Mesenchymal stem cell (in vitro differentiated cells and primary cell): ENCODE measurements at regions not wholly inside any gene's neighbourhood (a gene's known extent, or its start where the extent isn't known, plus 50 kb on each side); places are given as distances from the start of the nearest gene placed in this dataset.

Experiments used
- DNase-seq: peaks from one replicate; pipeline ENCODE4 v3.0.0-alpha.2; 2013
- H2AFZ ChIP-seq: one replicate; pipeline ENCODE4 v1.6.1; 2013; ENCODE audit warnings: low read depth, mild to moderate bottlenecking, control low read depth, inconsistent platforms, low read length, moderate library complexity
- H2AK5ac ChIP-seq: 2 replicates; pipeline ENCODE4 v1.6.1; 2013; ENCODE audit warnings: low read length, moderate library complexity, mild to moderate bottlenecking, inconsistent platforms; ENCODE audit not compliant: severe bottlenecking
- H2BK120ac ChIP-seq: one replicate; pipeline ENCODE4 v1.6.1; 2013; ENCODE audit warnings: low read depth, mild to moderate bottlenecking, inconsistent platforms, low read length, moderate library complexity
- H2BK12ac ChIP-seq, 2 experiments: one replicate each; pipeline ENCODE4 v1.6.1; 2013; ENCODE audit warnings: inconsistent platforms in 2 of 2, low read length in 2 of 2, mild to moderate bottlenecking in 2 of 2, moderate library complexity in 2 of 2, control low read depth in 1 of 2
- H2BK15ac ChIP-seq: one replicate; pipeline ENCODE4 v1.6.1; 2013; ENCODE audit warnings: mild to moderate bottlenecking, low read depth, inconsistent platforms; ENCODE audit not compliant: poor library complexity, severe bottlenecking
- H2BK5ac ChIP-seq: 2 replicates; pipeline ENCODE4 v1.6.1; 2013; ENCODE audit warnings: low read depth, mild to moderate bottlenecking, low read length, control low read depth, inconsistent platforms; ENCODE audit not compliant: poor library complexity, severe bottlenecking
- H3K14ac ChIP-seq, 2 experiments: one replicate each; pipeline ENCODE4 v1.6.1; 2013; ENCODE audit warnings: inconsistent platforms in 2 of 2, low read length in 2 of 2, control low read depth in 1 of 2, mild to moderate bottlenecking in 1 of 2, moderate library complexity in 1 of 2
- H3K18ac ChIP-seq, 2 experiments: one replicate each; pipeline ENCODE4 v1.6.1; 2013; ENCODE audit warnings: inconsistent platforms in 2 of 2, low read length in 2 of 2, control low read depth in 1 of 2, low read depth in 1 of 2, mild to moderate bottlenecking in 1 of 2
- H3K23ac ChIP-seq, 2 experiments: one replicate each; pipeline ENCODE4 v1.6.1; 2013; ENCODE audit warnings: inconsistent platforms in 2 of 2, low read length in 2 of 2, mild to moderate bottlenecking in 2 of 2, moderate library complexity in 2 of 2, control low read depth in 1 of 2
- H3K27ac ChIP-seq: 2 replicates; pipeline ENCODE4 v1.5.1; 2013; ENCODE audit warnings: mild to moderate bottlenecking, moderate library complexity, low read length, control low read depth, inconsistent platforms; ENCODE audit not compliant: poor library complexity, severe bottlenecking
- H3K27me3 ChIP-seq, 2 experiments: 2 replicates each; pipeline versions ENCODE4 v1.6.1 to v1.7.0; 2013; ENCODE audit warnings: low read length in 2 of 2, mild to moderate bottlenecking in 2 of 2, moderate library complexity in 2 of 2, control low read depth in 1 of 2, inconsistent platforms in 1 of 2; ENCODE audit not compliant: control insufficient read depth in 1 of 2, insufficient read depth in 1 of 2
- H3K36me3 ChIP-seq, 2 experiments: 2 replicates each; pipeline versions ENCODE4 v1.6.1 to v1.7.0; 2013; ENCODE audit warnings: low read length in 2 of 2, control low read depth in 1 of 2, inconsistent platforms in 1 of 2, low read depth in 1 of 2, mild to moderate bottlenecking in 1 of 2; ENCODE audit not compliant: insufficient read depth in 2 of 2, control insufficient read depth in 1 of 2
- H3K4ac ChIP-seq, 2 experiments: one replicate each; pipeline ENCODE4 v1.6.1; 2013; ENCODE audit warnings: inconsistent platforms in 2 of 2, low read length in 2 of 2, mild to moderate bottlenecking in 2 of 2, moderate library complexity in 2 of 2, control low read depth in 1 of 2, low read depth in 1 of 2
- H3K4me1 ChIP-seq: 2 replicates; pipeline ENCODE4 v1.6.1; 2013; ENCODE audit warnings: low read depth, low read length, control low read depth; ENCODE audit not compliant: control insufficient read depth, insufficient read depth
- H3K4me2 ChIP-seq: 2 replicates; pipeline ENCODE4 v1.6.1; 2013; ENCODE audit warnings: low read length, mild to moderate bottlenecking, inconsistent platforms; ENCODE audit not compliant: poor library complexity, severe bottlenecking
- H3K4me3 ChIP-seq, 2 experiments: 2 replicates each; pipeline versions ENCODE4 v1.5.1 to v1.7.0; 2013; ENCODE audit warnings: low read length in 2 of 2, mild to moderate bottlenecking in 2 of 2, control low read depth in 1 of 2, low read depth in 1 of 2; ENCODE audit not compliant: insufficient read depth in 1 of 2
- H3K79me1 ChIP-seq: replicated peaks from 2 replicates; pipeline ENCODE4 v1.6.1; 2013; ENCODE audit warnings: mild to moderate bottlenecking, control low read depth, low read length, inconsistent platforms; ENCODE audit not compliant: poor library complexity, severe bottlenecking
- H3K9ac ChIP-seq: 2 replicates; pipeline ENCODE4 v1.7.0; 2013; ENCODE audit warnings: mild to moderate bottlenecking, low read length, moderate library complexity
- H3K9me3 ChIP-seq: 2 replicates; pipeline ENCODE4 v1.7.0; 2013; ENCODE audit warnings: mild to moderate bottlenecking, low read length; ENCODE audit not compliant: control insufficient read depth
- H4K8ac ChIP-seq: one replicate; pipeline ENCODE4 v1.6.1; 2013; ENCODE audit warnings: inconsistent platforms, mild to moderate bottlenecking, low read length, moderate library complexity
- H4K91ac ChIP-seq: one replicate; pipeline ENCODE4 v1.6.1; 2013; ENCODE audit warnings: mild to moderate bottlenecking, low read length, inconsistent platforms
- WGBS: methylation state at CpG from one replicate; pipeline ENCODE4 v1.1.7; 2013; ENCODE audit warnings: mixed read lengths; 5-methylcytosine and 5-hydroxymethylcytosine counted together

DNA sequence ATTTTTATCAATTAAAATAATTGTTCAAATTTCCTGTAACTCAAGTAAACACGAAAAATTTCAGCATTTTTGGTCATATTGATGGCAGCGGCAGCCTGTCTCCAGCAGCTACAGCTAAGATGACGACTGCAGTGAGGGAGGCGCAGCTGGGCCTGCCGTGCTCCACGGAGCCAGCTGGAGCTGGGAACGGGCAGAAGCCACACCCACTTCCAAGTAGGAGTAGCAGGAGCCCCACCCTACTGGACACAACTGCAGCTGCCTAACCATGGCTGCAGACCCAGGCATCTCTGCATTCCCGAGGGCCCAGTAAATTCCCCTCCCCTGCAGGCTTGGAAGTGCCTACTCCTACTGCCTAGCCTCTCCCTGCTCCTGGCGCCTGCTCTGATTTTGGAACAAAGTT is 2031.7 kb downstream of the EFNA5 start:
- H3K36me3 ChIP-seq = no peaks in the 10 kb centered on the region

DNA sequence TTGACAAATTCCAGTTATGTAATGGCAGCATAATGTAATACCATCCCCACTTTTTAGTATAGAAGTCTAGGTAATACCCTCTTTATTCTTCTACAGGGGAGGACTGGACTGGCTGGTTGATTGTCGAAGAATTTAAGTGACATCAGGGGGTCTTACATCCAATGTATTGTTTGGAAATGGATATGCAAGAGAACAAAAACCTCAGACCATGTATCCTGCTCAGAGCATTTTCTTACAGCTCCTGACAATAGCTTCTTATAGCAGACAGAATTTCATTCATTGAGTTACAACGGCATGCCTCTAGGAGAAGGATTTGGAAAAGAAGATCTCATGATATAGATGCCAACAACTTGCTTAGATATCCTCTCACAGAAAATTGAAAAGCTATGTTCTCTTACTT is 2032.3 kb downstream of the EFNA5 start:
- Histone ChIP-seq H2BK12ac (no peak overlapping the region), H3K4me2 (no peak overlapping the region), H3K4ac (no peak overlapping the region), H3K9ac (no peak overlapping the region), H2AFZ (no peak overlapping the region), H3K9me3 (peaks cover 14% of the 10 kb centered on the region), H3K27me3 (no peaks in the 10 kb centered on the region), H2BK5ac (no peak overlapping the region), H3K36me3 (no peaks in the 10 kb centered on the region), H3K79me1 (no peaks in the 10 kb centered on the region), H2AK5ac (no peak overlapping the region), H3K23ac (no peak overlapping the region), H2BK15ac (no peak overlapping the region), H3K27ac (no peak overlapping the region), H3K18ac (no peak overlapping the region), H2BK120ac (no peak overlapping the region), H4K91ac (no peak overlapping the region), H3K14ac (no peak overlapping the region), H3K4me3 (no peak overlapping the region), H3K4me1 (no peaks in the 10 kb centered on the region), H4K8ac (no peak overlapping the region)
- WGBS = no CpG with 5 or more reads among the region's 2 CpGs
- no peak for DNase-seq

More for the DNA sequence above, 2031.7 kb downstream of the EFNA5 start:
- no peak overlapping the region for H2BK15ac ChIP-seq
- no peak overlapping the region for H3K23ac ChIP-seq
- no peak overlapping the region for H3K4ac ChIP-seq
- no peak overlapping the region for H3K27ac ChIP-seq
- WGBS = 68% methylated on average over 9 of the region's 9 CpGs
- peaks cover 14% of the 10 kb centered on the region for H3K9me3 ChIP-seq
- H3K9ac ChIP-seq = no peak overlapping the region
- H2AK5ac ChIP-seq = no peak overlapping the region
- no peak overlapping the region for H2BK12ac ChIP-seq
- DNase-seq = no peak
- H3K4me1 ChIP-seq = no peaks in the 10 kb centered on the region
- H3K4me2 ChIP-seq = no peak overlapping the region
- H2AFZ ChIP-seq = peak overlapping the region; percentile 39
- H3K18ac ChIP-seq = peak overlapping the region in 1 of 2 experiments; percentile 12
- no peaks in the 10 kb centered on the region for H3K27me3 ChIP-seq
- no peak overlapping the region for H2BK120ac ChIP-seq
- no peaks in the 10 kb centered on the region for H3K79me1 ChIP-seq
- H4K8ac ChIP-seq = no peak overlapping the region
- H3K14ac ChIP-seq = no peak overlapping the region
- no peak overlapping the region for H4K91ac ChIP-seq
- no peak overlapping the region for H2BK5ac ChIP-seq
- no peak overlapping the region for H3K4me3 ChIP-seq

DNA sequence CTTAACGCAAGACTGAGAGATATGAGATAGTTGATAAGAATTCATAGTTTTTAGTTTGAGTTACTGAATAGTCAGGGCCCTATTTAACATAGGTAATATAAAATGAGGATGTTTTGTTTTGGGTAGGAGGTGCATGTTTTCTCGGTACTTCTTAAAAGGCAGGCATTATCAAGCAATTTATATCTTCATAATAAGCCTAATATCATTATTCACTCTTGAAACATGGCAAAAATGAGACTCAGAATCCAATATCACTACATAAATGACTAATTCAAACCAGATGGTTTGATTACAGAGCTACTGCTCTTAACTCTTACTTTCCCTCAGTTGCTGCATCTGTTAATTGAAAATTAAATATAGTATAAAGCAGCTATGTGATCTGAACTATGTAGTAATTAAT is 2038.7 kb downstream of the EFNA5 start:
- H3K4ac ChIP-seq = no peak overlapping the region
- H2BK120ac ChIP-seq = no peak overlapping the region
- H3K4me1 ChIP-seq = no peaks in the 10 kb centered on the region
- H3K9me3 ChIP-seq = no peaks in the 10 kb centered on the region
- no peak overlapping the region for H2AFZ ChIP-seq
- H3K9ac ChIP-seq = no peak overlapping the region
- no peaks in the 10 kb centered on the region for H3K79me1 ChIP-seq
- H3K14ac ChIP-seq = no peak overlapping the region
- no peak overlapping the region for H4K91ac ChIP-seq
- H3K4me2 ChIP-seq = no peak overlapping the region
- H2BK15ac ChIP-seq = no peak overlapping the region
- no peak overlapping the region for H3K27ac ChIP-seq
- DNase-seq = no peak
- H2BK12ac ChIP-seq = no peak overlapping the region
- no peak overlapping the region for H3K18ac ChIP-seq
- no peak overlapping the region for H3K23ac ChIP-seq
- 98% methylated on average over 2 of the region's 2 CpGs for WGBS
- H3K27me3 ChIP-seq = no peaks in the 10 kb centered on the region
- no peak overlapping the region for H4K8ac ChIP-seq
- no peak overlapping the region for H3K4me3 ChIP-seq
- no peak overlapping the region for H2BK5ac ChIP-seq
- H2AK5ac ChIP-seq = no peak overlapping the region
- no peaks in the 10 kb centered on the region for H3K36me3 ChIP-seq

- Histone ChIP-seq H3K4me2 (no peak overlapping the region), H2BK15ac (no peak overlapping the region), H3K4me3 (no peak overlapping the region), H3K4me1 (no peaks in the 10 kb centered on the region), H2BK5ac (no peak overlapping the region), H4K8ac (no peak overlapping the region), H3K9me3 (no peaks in the 10 kb centered on the region), H4K91ac (no peak overlapping the region), H3K4ac (no peak overlapping the region), H3K27ac (no peak overlapping the region), H3K36me3 (no peaks in the 10 kb centered on the region), H2AFZ (no peak overlapping the region), H3K9ac (no peak overlapping the region), H3K23ac (no peak overlapping the region), H2AK5ac (no peak overlapping the region), H3K27me3 (no peaks in the 10 kb centered on the region), H2BK120ac (no peak overlapping the region), H3K14ac (no peak overlapping the region), H2BK12ac (no peak overlapping the region), H3K79me1 (no peaks in the 10 kb centered on the region), H3K18ac (no peak overlapping the region)
- DNase-seq = no peak
- WGBS = 78% methylated on average over 2 of the region's 3 CpGs
Measured at GRCh38 chr5:105630803-105631202, 2039.9 kb downstream of the EFNA5 start.
